Astrocyte (in vitro differentiated cells and primary cell): ENCODE measurements at regions not wholly inside any gene's neighbourhood (a gene's known extent, or its start where the extent isn't known, plus 50 kb on each side); places are given as distances from the start of the nearest gene placed in this dataset.

Source experiments
- CTCF ChIP-seq: IDR thresholded peaks from 2 replicates; pipeline ENCODE4 v1.5.1; 2011; ENCODE audit warnings: low read depth, mild to moderate bottlenecking, inconsistent platforms, low read length, moderate library complexity; ENCODE audit not compliant: insufficient read depth
- EZH2 ChIP-seq: IDR thresholded peaks from 2 replicates; pipeline ENCODE4 v1.6.1; 2012; ENCODE audit warnings: mild to moderate bottlenecking, low read length, inconsistent platforms; ENCODE audit not compliant: insufficient read depth

GRCh38 chr4:186936496-186937375 is 213.1 kb upstream of the FAT1 start:
- TF ChIP-seq CTCF (peak; percentile 21), EZH2 (no peak)
